ENCODE measurements at regions not wholly inside any gene's neighbourhood (a gene's known extent, or its start where the extent isn't known, plus 50 kb on each side); places are given as distances from the start of the nearest gene placed in this dataset.

DNA sequence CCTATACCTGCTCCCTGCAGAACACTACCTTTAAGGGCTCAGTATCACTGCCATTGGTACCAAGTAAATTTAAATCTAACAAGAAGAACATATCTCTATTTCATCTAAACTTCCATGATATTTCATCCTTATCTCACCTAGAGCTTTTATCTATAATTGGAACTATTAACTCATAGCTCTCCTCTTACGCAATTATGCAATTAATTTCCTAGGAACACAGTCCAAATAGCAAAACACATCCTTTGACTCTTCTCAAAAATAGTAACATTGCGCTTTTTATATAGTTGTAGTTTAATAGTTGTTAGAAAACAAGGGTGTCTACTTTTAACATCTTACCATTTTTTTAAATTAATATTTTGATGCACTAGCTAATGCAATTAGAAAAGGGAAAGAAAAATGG lies 986.8 kb upstream of the SLC35B3 start:
- ChIA-PET CTCF (no interaction called here), POLR2A (interaction anchor here (0.6 kb wide), 1 partner anchor 198 kb away, joined by 3 read pairs; no protein-coding TSS in a partner anchor)
- intact Hi-C loops (cut with micrococcal nuclease; ENCODE audit: unreplicated experiment): no loop called here
- no peak for DNase-seq (ENCODE audit: low read depth, low spot score)
- ATAC-seq: no peak
- no peaks in the 10 kb centered on the region for H3K27me3 ChIP-seq (ENCODE audit: control insufficient read depth, insufficient read depth, low read length)
- no peaks in the 10 kb centered on the region for H3K9me3 ChIP-seq (ENCODE audit: control insufficient read depth, insufficient read depth, low read depth, low read length)
- no TSS peak for BruUV-seq (replicated peaks)
- H3K36me3 ChIP-seq (ENCODE audit: control insufficient read depth, insufficient read depth, low read length): no peaks in the 10 kb centered on the region
- in situ Hi-C loops (cut with HindIII; ENCODE audit: low pct_unique_long_range_greater_than_20kb, low sequenced_read_pairs): no loop called here
- no peak overlapping the region for H3K4me3 ChIP-seq (ENCODE audit: low read depth in 2 of 2, low read length in 2 of 2)
- H3K4me1 ChIP-seq (ENCODE audit: control insufficient read depth, insufficient read depth, low read length): no peaks in the 10 kb centered on the region
- no peak overlapping the region for H3K27ac ChIP-seq (ENCODE audit: low read length)
- TF ChIP-seq POLR2AphosphoS5 (IDR thresholded peaks at IDR 0.05; ENCODE audit: low read depth, low read length): no peak
- TF ChIP-seq TCF7L2 (IDR thresholded peaks at IDR 0.05; ENCODE audit: low read depth, low read length): no peak
- TF ChIP-seq, protein P1, sequence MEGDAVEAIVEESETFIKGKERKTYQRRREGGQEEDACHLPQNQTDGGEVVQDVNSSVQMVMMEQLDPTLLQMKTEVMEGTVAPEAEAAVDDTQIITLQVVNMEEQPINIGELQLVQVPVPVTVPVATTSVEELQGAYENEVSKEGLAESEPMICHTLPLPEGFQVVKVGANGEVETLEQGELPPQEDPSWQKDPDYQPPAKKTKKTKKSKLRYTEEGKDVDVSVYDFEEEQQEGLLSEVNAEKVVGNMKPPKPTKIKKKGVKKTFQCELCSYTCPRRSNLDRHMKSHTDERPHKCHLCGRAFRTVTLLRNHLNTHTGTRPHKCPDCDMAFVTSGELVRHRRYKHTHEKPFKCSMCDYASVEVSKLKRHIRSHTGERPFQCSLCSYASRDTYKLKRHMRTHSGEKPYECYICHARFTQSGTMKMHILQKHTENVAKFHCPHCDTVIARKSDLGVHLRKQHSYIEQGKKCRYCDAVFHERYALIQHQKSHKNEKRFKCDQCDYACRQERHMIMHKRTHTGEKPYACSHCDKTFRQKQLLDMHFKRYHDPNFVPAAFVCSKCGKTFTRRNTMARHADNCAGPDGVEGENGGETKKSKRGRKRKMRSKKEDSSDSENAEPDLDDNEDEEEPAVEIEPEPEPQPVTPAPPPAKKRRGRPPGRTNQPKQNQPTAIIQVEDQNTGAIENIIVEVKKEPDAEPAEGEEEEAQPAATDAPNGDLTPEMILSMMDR (IDR thresholded peaks at IDR 0.05): no peak
- no peak for TF ChIP-seq SIN3A (IDR thresholded peaks at IDR 0.05; ENCODE audit: borderline replicate concordance, insufficient read depth, low read depth, low read length)
- TF ChIP-seq, protein P2, sequence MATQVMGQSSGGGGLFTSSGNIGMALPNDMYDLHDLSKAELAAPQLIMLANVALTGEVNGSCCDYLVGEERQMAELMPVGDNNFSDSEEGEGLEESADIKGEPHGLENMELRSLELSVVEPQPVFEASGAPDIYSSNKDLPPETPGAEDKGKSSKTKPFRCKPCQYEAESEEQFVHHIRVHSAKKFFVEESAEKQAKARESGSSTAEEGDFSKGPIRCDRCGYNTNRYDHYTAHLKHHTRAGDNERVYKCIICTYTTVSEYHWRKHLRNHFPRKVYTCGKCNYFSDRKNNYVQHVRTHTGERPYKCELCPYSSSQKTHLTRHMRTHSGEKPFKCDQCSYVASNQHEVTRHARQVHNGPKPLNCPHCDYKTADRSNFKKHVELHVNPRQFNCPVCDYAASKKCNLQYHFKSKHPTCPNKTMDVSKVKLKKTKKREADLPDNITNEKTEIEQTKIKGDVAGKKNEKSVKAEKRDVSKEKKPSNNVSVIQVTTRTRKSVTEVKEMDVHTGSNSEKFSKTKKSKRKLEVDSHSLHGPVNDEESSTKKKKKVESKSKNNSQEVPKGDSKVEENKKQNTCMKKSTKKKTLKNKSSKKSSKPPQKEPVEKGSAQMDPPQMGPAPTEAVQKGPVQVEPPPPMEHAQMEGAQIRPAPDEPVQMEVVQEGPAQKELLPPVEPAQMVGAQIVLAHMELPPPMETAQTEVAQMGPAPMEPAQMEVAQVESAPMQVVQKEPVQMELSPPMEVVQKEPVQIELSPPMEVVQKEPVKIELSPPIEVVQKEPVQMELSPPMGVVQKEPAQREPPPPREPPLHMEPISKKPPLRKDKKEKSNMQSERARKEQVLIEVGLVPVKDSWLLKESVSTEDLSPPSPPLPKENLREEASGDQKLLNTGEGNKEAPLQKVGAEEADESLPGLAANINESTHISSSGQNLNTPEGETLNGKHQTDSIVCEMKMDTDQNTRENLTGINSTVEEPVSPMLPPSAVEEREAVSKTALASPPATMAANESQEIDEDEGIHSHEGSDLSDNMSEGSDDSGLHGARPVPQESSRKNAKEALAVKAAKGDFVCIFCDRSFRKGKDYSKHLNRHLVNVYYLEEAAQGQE (IDR thresholded peaks at IDR 0.05; ENCODE audit: insufficient read depth in 1 of 2, low read depth in 2 of 2, low read length in 1 of 2): no peak

DNA sequence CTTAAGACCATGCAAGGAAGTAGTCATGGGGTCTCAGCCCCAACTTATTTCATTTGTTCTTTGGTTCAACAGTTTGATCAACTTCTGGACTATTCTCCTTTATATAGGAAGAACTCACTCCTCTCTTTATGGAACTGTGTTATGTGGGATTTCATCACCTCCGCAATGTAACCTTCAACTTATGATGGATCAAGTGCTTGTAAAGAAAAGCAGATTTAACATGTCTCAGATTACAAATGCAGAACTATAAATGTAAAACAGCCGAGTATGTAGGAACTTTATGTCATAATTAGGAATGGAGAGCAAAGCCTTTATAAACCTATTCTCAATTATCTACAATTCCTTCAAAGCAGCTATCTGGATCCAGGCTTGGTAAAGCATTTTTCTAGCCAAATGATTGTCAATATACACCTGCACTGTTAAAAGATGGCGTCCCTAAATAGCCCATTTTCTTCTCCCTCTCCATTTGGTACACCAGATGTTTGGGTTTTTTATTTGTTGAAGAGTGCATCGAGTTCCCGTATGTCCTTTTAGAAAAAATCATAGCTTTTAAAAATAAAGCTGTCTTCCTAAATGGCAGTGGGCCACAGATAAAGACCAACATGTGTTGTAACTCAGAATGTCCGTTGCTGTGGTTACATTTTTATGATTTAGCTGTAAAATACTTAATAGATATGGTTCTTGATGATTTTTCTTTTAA lies 985.1 kb upstream of the SLC35B3 start:
- in situ Hi-C loops (cut with HindIII; ENCODE audit: low pct_unique_long_range_greater_than_20kb, low sequenced_read_pairs): no loop called here
- ATAC-seq: no peak

More for the DNA sequence above, 985.1 kb upstream of the SLC35B3 start:
- TF ChIP-seq, protein P2 (IDR thresholded peaks at IDR 0.05; ENCODE audit: insufficient read depth in 1 of 2, low read depth in 2 of 2, low read length in 1 of 2): no peak
- TF ChIP-seq, protein P1 (IDR thresholded peaks at IDR 0.05): no peak
- TF ChIP-seq TCF7L2 (IDR thresholded peaks at IDR 0.05; ENCODE audit: low read depth, low read length): no peak
- TF ChIP-seq SIN3A (IDR thresholded peaks at IDR 0.05; ENCODE audit: borderline replicate concordance, insufficient read depth, low read depth, low read length): no peak
- TF ChIP-seq POLR2AphosphoS5 (IDR thresholded peaks at IDR 0.05; ENCODE audit: low read depth, low read length): no peak
- POLR2A ChIA-PET: no interaction called here
- BruUV-seq (replicated peaks): no TSS peak
- Histone ChIP-seq H3K36me3 (ENCODE audit: control insufficient read depth, insufficient read depth, low read length) (no peaks in the 10 kb centered on the region), H3K27ac (ENCODE audit: low read length) (no peak overlapping the region), H3K9me3 (ENCODE audit: control insufficient read depth, insufficient read depth, low read depth, low read length) (no peaks in the 10 kb centered on the region), H3K27me3 (ENCODE audit: control insufficient read depth, insufficient read depth, low read length) (no peaks in the 10 kb centered on the region), H3K4me1 (ENCODE audit: control insufficient read depth, insufficient read depth, low read length) (no peaks in the 10 kb centered on the region), H3K4me3 (ENCODE audit: low read depth in 2 of 2, low read length in 2 of 2) (no peak overlapping the region)
- CTCF ChIA-PET: no interaction called here
- no peak for DNase-seq (ENCODE audit: low read depth, low spot score)
- intact Hi-C loops (cut with micrococcal nuclease; ENCODE audit: unreplicated experiment): no loop called here

All from Panc1 (cell line).